ENCODE measurements at regions not wholly inside any gene's neighbourhood (a gene's known extent, or its start where the extent isn't known, plus 50 kb on each side); places are given as distances from the start of the nearest gene placed in this dataset.

DNA sequence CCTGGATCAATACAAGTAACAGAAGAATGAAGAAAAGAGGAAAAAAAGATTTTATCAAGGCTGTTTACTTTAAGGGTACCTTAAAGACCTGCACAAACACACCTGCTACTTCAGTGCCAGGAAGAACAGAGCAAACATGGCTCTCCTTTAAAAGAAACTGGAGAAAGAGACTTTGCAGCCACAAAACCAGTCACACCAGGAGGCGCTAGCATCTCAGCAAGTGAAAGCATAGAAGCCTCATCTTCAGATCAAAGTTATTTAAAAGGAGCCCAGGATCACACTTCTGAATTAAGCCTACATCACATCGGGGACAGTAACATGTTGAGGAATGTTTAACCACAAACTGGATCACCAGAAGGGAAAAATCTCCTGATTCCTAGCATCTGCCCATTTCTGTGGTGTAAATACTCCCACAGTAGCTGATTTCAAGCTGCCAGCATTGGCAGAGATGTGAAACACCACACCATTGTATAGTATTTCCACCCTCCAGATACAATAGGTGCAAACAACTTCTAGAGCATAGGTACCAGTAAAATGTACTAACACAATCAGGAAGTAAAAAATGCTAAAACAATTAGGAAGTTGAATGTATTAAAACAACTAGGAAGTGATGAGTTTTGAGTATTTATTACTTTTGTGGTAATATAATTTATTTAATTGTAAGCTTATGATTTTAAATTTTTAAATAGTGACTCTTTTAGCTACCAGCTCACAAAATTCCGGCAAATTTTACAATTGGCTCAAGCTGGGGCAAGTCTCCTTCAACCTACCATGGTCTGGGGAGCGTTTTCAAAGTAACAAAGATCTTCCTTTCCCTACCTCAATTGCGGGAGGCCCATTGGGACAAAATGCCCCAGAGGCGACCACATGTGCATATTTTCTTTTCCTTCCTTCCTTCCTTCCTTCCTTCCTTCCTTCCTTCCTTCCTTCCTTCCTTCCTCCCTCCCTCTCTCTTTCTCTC lies 105.3 kb upstream of the CLDN14 start:
- TF ChIP-seq, protein P1, sequence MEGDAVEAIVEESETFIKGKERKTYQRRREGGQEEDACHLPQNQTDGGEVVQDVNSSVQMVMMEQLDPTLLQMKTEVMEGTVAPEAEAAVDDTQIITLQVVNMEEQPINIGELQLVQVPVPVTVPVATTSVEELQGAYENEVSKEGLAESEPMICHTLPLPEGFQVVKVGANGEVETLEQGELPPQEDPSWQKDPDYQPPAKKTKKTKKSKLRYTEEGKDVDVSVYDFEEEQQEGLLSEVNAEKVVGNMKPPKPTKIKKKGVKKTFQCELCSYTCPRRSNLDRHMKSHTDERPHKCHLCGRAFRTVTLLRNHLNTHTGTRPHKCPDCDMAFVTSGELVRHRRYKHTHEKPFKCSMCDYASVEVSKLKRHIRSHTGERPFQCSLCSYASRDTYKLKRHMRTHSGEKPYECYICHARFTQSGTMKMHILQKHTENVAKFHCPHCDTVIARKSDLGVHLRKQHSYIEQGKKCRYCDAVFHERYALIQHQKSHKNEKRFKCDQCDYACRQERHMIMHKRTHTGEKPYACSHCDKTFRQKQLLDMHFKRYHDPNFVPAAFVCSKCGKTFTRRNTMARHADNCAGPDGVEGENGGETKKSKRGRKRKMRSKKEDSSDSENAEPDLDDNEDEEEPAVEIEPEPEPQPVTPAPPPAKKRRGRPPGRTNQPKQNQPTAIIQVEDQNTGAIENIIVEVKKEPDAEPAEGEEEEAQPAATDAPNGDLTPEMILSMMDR (IDR thresholded peaks at IDR 0.05) = no peak
- no peak for TF ChIP-seq POLR2A (IDR thresholded peaks at IDR 0.05)

Measured in thyroid gland (tissue), 4 donors.